Smooth muscle cell (in vitro differentiated cells): ENCODE measurements at regions not wholly inside any gene's neighbourhood (a gene's known extent, or its start where the extent isn't known, plus 50 kb on each side); places are given as distances from the start of the nearest gene placed in this dataset.
"Not testable (repeated sequence)": the region's sequence is repeated elsewhere in the genome, so short reads cannot be mapped to it uniquely, and the experiment has no call there.

Experiments
- DNase-seq: peaks from one replicate; lab custom pipeline; 2025; ENCODE audit not compliant: unreplicated experiment; lab: John Stamatoyannopoulos, UW
- H2AFZ ChIP-seq: fragments of 200-600 bp; sonication (generic); 2 replicates; pipeline ENCODE4 v1.6.0; 2016; ENCODE audit warnings: antibody characterized with exemption, low read depth, mild to moderate bottlenecking
- H3F3A ChIP-seq: fragments of 200-600 bp; sonication (generic); 2 replicates; pipeline ENCODE4 v1.6.0; 2017; ENCODE audit warnings: antibody characterized with exemption, low read depth
- H3K27ac ChIP-seq: fragments of 200-600 bp; sonication (generic); 2 replicates; pipeline ENCODE4 v1.5.1; 2016; ENCODE audit warnings: low read depth, mild to moderate bottlenecking
- H3K27me3 ChIP-seq: fragments of 200-600 bp; sonication (generic); 2 replicates; pipeline ENCODE4 v1.6.1; 2016; ENCODE audit warnings: low read depth, mild to moderate bottlenecking
- H3K36me3 ChIP-seq: fragments of 200-600 bp; sonication (generic); 2 replicates; pipeline ENCODE4 v1.5.1; 2016; ENCODE audit warnings: low read depth
- H3K4me1 ChIP-seq: fragments of 200-600 bp; sonication (generic); 2 replicates; pipeline ENCODE4 v1.5.1; 2016; ENCODE audit warnings: low read depth
- H3K4me2 ChIP-seq: fragments of 200-600 bp; sonication (generic); 2 replicates; pipeline ENCODE4 v1.6.0; 2016; ENCODE audit warnings: mild to moderate bottlenecking
- H3K4me3 ChIP-seq: fragments of 200-600 bp; sonication (generic); 2 replicates; pipeline ENCODE4 v1.5.1; 2016; ENCODE audit warnings: mild to moderate bottlenecking
- H3K79me2 ChIP-seq: fragments of 200-600 bp; sonication (generic); 2 replicates; pipeline ENCODE4 v1.6.0; 2016; ENCODE audit warnings: low read depth, mild to moderate bottlenecking
- H3K9ac ChIP-seq: fragments of 200-600 bp; sonication (generic); 2 replicates; pipeline ENCODE4 v1.6.0; 2016; ENCODE audit warnings: low read depth
- H3K9me3 ChIP-seq: fragments of 200-600 bp; sonication (generic); replicated peaks from 2 replicates; pipeline ENCODE4 v1.5.1; 2016; ENCODE audit warnings: low read depth
- H4K20me1 ChIP-seq: fragments of 200-600 bp; sonication (generic); 2 replicates; pipeline ENCODE4 v1.6.0; 2016; ENCODE audit warnings: low read depth
- CTCF ChIP-seq: fragments of 200-600 bp; sonication (generic); IDR thresholded peaks from 2 replicates; pipeline ENCODE4 v1.5.1; 2017; ENCODE audit warnings: borderline replicate concordance, mild to moderate bottlenecking, antibody characterized with exemption; ENCODE audit not compliant: insufficient read depth, poor library complexity, severe bottlenecking
- whole genome bisulfite sequencing: methylation state at CpG from one replicate; pipeline ENCODE4 v1.1.7; 2016; ENCODE audit warnings: low lambda C conversion rate; 5-methylcytosine and 5-hydroxymethylcytosine counted together

- no peaks in the 10 kb centered on the region for H3K79me2 ChIP-seq
- H3K4me3 ChIP-seq: no peak overlapping the region
- WGBS: 90% methylated on average over 3 of the region's 3 CpGs
- H3K36me3 ChIP-seq: no peaks in the 10 kb centered on the region
- DNase-seq: no peak
- H3K4me2 ChIP-seq: no peak overlapping the region
- H3K9me3 ChIP-seq: no peaks in the 10 kb centered on the region
- H3K27me3 ChIP-seq: no peaks in the 10 kb centered on the region
- H2AFZ ChIP-seq: no peak overlapping the region
- TF ChIP-seq CTCF: no peak
- no peaks in the 10 kb centered on the region for H4K20me1 ChIP-seq
- H3K9ac ChIP-seq: no peak overlapping the region
- H3K27ac ChIP-seq: no peak overlapping the region
- H3F3A ChIP-seq: no peaks in the 10 kb centered on the region
- no peaks in the 10 kb centered on the region for H3K4me1 ChIP-seq
Observed at GRCh38 chr1:104028416-104029035, 278.8 kb downstream of the AMY1C start.

- H3K79me2 ChIP-seq: no peaks in the 10 kb centered on the region
- no peak overlapping the region for H3K4me3 ChIP-seq
- no peaks in the 10 kb centered on the region for H3K27me3 ChIP-seq
- no peak overlapping the region for H3K9ac ChIP-seq
- WGBS: 95% methylated on average over 1 of the region's 1 CpG
- H3K4me1 ChIP-seq: no peaks in the 10 kb centered on the region
- H3K36me3 ChIP-seq: no peaks in the 10 kb centered on the region
- H3K9me3 ChIP-seq: no peaks in the 10 kb centered on the region
- no peak for TF ChIP-seq CTCF
- no peak overlapping the region for H3K27ac ChIP-seq
- no peaks in the 10 kb centered on the region for H4K20me1 ChIP-seq
- H2AFZ ChIP-seq: no peak overlapping the region
- no peak for DNase-seq
- no peak overlapping the region for H3K4me2 ChIP-seq
- H3F3A ChIP-seq: no peaks in the 10 kb centered on the region
Observed at GRCh38 chr1:104029456-104029970, 279.8 kb downstream of the AMY1C start.

GRCh38 chr1:104056786-104057185, 307.1 kb downstream of the AMY1C start:
- no peaks in the 10 kb centered on the region for H3K9me3 ChIP-seq
- no peak overlapping the region for H3K9ac ChIP-seq
- no peaks in the 10 kb centered on the region for H4K20me1 ChIP-seq
- H3K36me3 ChIP-seq: no peaks in the 10 kb centered on the region
- no peak overlapping the region for H3K27ac ChIP-seq
- DNase-seq: no peak
- H2AFZ ChIP-seq: no peak overlapping the region
- no peak overlapping the region for H3K4me3 ChIP-seq
- WGBS: 82% methylated on average over 8 of the region's 8 CpGs
- H3K4me2 ChIP-seq: no peak overlapping the region
- no peaks in the 10 kb centered on the region for H3K4me1 ChIP-seq
- no peaks in the 10 kb centered on the region for H3K27me3 ChIP-seq
- H3F3A ChIP-seq: no peaks in the 10 kb centered on the region
- H3K79me2 ChIP-seq: no peaks in the 10 kb centered on the region
- TF ChIP-seq CTCF: no peak

GRCh38 chr1:104057219-104057898, 307.7 kb downstream of the AMY1C start:
- DNase-seq, H3K9me3 ChIP-seq, H3K4me3 ChIP-seq, H4K20me1 ChIP-seq, H3F3A ChIP-seq, H3K27me3 ChIP-seq, H3K9ac ChIP-seq, H3K4me2 ChIP-seq, H3K4me1 ChIP-seq, H3K36me3 ChIP-seq, H3K79me2 ChIP-seq, H3K27ac ChIP-seq, H2AFZ ChIP-seq: not testable (repeated sequence)
- WGBS: 79% methylated on average over 6 of the region's 6 CpGs

GRCh38 chr1:104061637-104062036, 311.9 kb downstream of the AMY1C start:
- not testable (repeated sequence) for H4K20me1 ChIP-seq, H3K4me1 ChIP-seq, H3K9me3 ChIP-seq, H3K27ac ChIP-seq, H3K27me3 ChIP-seq, H2AFZ ChIP-seq, H3K9ac ChIP-seq, H3F3A ChIP-seq, H3K4me3 ChIP-seq, DNase-seq, H3K79me2 ChIP-seq, H3K36me3 ChIP-seq, H3K4me2 ChIP-seq
- WGBS: 92% methylated on average over 3 of the region's 3 CpGs
